PFSK-1 (cell line): ENCODE measurements at regions not wholly inside any gene's neighbourhood (a gene's known extent, or its start where the extent isn't known, plus 50 kb on each side); places are given as distances from the start of the nearest gene placed in this dataset.

Source experiments
- POLR2AphosphoS5 ChIP-seq: IDR thresholded peaks from 2 replicates; pipeline ENCODE4 v1.6.1; 2012; ENCODE audit warnings: low read depth, mild to moderate bottlenecking, control low read depth, low read length, moderate library complexity
- SIN3A ChIP-seq: IDR thresholded peaks from 2 replicates; pipeline ENCODE4 v1.6.1; 2012; ENCODE audit warnings: mild to moderate bottlenecking, low read length, moderate library complexity, borderline replicate concordance; ENCODE audit not compliant: insufficient read depth
- TAF1 ChIP-seq: IDR thresholded peaks from 2 replicates; pipeline ENCODE4 v1.6.1; 2012; ENCODE audit warnings: low read length, control low read depth, borderline replicate concordance; ENCODE audit not compliant: insufficient read depth
- TF ChIP-seq, protein P1 (sequence below), 2 experiments: IDR thresholded peaks; 2 replicates each; pipeline versions ENCODE4 v1.6.1 to v1.8.0; 2011 to 2012; ENCODE audit warnings: low read depth in 2 of 2, low read length in 2 of 2, control low read depth in 1 of 2, inconsistent platforms in 1 of 2, mild to moderate bottlenecking in 1 of 2, moderate library complexity in 1 of 2; ENCODE audit not compliant: insufficient read depth in 1 of 2

- TF ChIP-seq POLR2AphosphoS5: no peak
- TF ChIP-seq, protein P1, sequence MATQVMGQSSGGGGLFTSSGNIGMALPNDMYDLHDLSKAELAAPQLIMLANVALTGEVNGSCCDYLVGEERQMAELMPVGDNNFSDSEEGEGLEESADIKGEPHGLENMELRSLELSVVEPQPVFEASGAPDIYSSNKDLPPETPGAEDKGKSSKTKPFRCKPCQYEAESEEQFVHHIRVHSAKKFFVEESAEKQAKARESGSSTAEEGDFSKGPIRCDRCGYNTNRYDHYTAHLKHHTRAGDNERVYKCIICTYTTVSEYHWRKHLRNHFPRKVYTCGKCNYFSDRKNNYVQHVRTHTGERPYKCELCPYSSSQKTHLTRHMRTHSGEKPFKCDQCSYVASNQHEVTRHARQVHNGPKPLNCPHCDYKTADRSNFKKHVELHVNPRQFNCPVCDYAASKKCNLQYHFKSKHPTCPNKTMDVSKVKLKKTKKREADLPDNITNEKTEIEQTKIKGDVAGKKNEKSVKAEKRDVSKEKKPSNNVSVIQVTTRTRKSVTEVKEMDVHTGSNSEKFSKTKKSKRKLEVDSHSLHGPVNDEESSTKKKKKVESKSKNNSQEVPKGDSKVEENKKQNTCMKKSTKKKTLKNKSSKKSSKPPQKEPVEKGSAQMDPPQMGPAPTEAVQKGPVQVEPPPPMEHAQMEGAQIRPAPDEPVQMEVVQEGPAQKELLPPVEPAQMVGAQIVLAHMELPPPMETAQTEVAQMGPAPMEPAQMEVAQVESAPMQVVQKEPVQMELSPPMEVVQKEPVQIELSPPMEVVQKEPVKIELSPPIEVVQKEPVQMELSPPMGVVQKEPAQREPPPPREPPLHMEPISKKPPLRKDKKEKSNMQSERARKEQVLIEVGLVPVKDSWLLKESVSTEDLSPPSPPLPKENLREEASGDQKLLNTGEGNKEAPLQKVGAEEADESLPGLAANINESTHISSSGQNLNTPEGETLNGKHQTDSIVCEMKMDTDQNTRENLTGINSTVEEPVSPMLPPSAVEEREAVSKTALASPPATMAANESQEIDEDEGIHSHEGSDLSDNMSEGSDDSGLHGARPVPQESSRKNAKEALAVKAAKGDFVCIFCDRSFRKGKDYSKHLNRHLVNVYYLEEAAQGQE (IDR thresholded peaks at IDR 0.05; ENCODE audit: insufficient read depth in 1 of 2, low read depth in 2 of 2, low read length in 2 of 2): no peak
- no peak for TF ChIP-seq TAF1
- no peak for TF ChIP-seq SIN3A
Observed at GRCh38 chr6:133585978-133586377, 302.9 kb upstream of the TCF21 start.
